T-helper 2 cell (primary cell): ENCODE measurements at regions not wholly inside any gene's neighbourhood (a gene's known extent, or its start where the extent isn't known, plus 50 kb on each side); places are given as distances from the start of the nearest gene placed in this dataset.
"Not testable (repeated sequence)": the region's sequence is repeated elsewhere in the genome, so short reads cannot be mapped to it uniquely, and the experiment has no call there.

Experiments used
- DNase-seq, 5 experiments: peaks; one replicate each; pipeline versions ENCODE4 v3.0.0 to v3.0.0-alpha.2; 2012 to 2022

- DNase-seq: not testable (repeated sequence)
Observed at GRCh38 chr2:95686056-95686825, 94.4 kb downstream of the TRIM43 start.

DNA sequence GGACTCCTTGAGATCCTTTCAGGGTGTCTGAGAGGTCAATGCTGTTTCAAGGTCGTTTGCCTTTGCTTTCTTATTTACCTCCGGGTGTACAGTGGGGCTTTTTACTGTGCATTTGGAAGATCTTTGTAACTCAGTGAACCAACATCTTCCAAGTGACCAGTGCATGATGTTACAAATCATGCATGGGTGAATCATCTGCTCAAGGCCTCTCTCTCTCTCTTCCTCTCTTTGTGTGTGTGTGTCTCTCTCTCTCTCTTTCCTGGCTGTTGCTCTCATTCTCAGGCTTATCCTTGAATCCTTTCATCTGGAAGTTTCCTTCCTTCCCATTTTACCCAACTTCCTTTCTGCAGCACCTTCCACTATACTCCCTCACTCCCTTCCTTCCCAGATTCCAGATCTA lies 96.1 kb downstream of the TRIM43 start:
- DNase-seq: not testable (repeated sequence)

DNA sequence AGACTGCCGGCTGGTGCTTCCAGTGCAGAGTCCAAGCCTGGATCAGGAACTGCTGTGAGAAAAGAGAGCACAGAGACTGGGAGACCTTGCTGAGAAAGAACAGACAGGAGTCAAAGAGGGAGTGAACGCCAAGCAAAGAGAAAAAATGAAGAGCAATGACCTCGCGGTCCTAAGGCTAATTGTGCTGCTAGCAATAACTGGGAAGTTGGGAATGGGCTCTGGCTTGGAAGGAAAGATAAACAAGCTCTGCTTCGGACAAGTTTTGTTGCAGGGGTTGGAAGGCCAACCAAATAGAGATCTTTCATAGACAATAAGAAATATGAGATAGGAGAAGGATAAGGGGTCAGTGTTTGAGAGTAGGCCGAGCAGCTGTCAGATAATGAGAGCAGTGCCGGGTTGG lies 99.4 kb downstream of the TRIM43 start:
- DNase-seq: not testable (repeated sequence)

- not testable (repeated sequence) for DNase-seq
Observed at GRCh38 chr2:95693071-95693846, 101.5 kb downstream of the TRIM43 start.

DNA sequence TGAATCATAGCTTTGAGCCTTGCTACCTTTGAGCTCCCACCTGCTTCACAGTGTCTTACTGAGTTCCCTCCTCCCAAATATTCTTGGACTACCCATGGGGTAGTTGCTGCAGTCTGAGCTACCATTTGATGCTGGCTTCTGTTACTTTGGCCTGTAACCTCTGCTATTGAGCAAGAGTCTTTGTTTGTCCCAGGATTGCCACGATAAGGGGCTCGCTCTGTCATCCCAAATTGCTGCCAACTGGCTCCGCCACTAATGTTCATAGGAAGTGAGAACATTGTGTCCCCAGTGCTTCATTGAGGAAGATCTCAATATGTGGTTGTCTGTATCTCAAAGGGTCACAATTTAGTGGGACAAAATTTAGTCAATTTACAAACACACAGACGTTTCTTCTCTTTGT lies 103.8 kb downstream of the TRIM43 start:
- DNase-seq: no peak

- no peak for DNase-seq
Observed at GRCh38 chr2:95698146-95698545, 106.3 kb downstream of the TRIM43 start.

- DNase-seq: not testable (repeated sequence)
Observed at GRCh38 chr2:95699201-95700184, 107.7 kb downstream of the TRIM43 start.

GRCh38 chr2:95700519-95700918 lies 108.7 kb downstream of the TRIM43 start:
- no peak for DNase-seq

- no peak for DNase-seq
Observed at GRCh38 chr2:95702471-95702870, 110.7 kb downstream of the TRIM43 start.

GRCh38 chr2:95707161-95707560 lies 115.4 kb downstream of the TRIM43 start:
- DNase-seq: not testable (repeated sequence)

GRCh38 chr2:95707837-95708236 lies 116.0 kb downstream of the TRIM43 start:
- DNase-seq: no peak

DNA sequence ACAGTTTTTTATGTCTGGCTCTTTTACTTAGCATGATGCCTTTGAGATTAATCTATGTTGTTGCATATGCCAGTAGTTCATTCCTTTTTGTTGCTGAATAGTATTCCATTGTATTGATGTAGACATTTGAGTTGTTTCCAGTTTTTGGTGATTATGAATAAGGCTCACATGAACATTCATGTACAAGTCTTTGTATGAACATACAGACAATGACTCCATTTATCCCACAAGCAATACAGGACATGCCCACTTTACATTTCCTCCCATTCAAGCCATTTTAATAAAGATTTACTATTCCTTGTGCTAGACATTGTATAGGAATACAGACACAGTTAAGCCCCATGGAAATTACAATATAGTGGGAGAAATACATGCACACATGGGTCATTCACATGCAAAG lies 118.0 kb downstream of the TRIM43 start:
- no peak for DNase-seq

DNA sequence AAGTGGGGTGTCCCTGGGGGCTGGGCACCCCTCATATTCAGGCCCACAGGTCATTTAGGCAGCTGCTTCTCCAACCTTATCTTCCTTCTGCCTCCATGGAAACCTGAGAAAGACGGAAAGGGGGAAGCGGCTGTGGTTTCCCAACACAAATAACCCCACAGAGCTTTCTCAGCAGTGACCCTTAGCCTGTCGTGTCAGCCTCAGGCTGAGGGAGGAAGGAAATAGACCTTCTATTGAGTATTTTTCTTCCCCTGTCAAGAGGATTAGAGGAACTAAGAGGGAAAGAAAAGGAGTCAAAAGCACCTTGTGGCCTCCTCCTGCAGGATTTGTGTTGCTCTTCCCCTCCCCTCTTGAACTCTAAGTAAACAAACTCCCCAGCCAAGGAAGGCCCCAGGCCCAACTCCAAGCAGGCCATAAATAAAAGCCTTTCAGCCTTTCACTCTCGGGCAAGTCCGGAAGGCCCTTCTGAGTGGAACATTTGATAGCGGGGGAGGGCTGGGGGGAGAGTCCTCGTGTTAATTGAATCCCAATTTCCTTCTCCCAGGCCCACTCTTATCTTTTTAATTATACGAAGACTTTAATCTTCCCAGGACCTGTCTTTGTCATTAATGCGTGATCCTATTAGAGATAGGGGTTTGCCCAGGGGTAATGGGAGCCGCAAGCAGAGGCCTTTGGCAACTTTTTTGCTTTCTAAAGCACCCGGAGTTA lies 121.8 kb downstream of the TRIM43 start:
- not testable (repeated sequence) for DNase-seq

DNA sequence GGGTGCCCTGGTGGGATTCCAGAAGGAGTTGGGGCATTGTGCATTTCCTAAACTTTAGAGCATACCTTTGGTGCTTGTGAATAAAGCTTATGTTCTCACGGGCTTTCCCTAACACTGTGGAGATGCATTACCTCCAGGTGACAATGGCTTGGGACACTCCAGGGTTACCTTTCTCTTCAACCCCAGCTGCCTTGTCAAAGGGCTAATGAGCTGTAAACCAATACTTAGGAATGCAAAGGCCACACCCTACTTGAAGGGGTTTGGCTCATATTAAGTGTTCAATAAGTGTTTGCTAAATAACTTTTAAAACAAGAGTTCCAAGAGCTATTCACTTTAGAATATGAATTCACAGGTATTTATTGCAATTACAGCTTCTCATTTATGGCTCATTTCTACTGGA lies 122.6 kb downstream of the TRIM43 start:
- DNase-seq: not testable (repeated sequence)

DNA sequence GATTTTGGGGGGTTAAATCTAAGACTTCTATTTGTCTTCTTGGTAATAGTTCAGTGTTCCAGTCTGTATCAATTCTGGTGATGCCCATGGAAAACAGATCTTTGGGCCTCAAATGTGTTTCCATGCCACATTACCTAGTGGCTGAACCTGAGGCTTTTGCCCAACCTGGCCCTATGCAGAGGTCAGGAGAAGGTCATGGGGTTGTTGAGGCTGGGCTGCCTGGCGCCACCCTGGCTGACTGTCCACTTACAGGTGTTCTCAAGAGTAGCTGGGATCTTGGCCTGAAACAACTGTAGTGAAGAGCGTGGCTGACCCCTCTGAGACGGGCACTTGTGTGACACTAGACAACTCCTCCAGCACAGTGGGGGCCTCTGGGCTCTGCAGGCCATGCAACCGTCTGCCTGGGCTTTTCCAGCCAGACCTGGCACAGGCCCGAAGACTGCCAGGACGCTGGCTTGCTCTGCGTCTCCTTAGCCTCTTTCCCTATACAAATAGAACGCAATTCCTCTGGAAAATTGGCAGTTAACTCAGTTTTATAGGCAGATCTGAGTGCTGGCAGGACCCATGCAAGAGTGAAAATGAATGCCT lies 127.8 kb downstream of the TRIM43 start:
- DNase-seq: no peak

- DNase-seq: no peak
Observed at GRCh38 chr2:95721726-95722125, 129.9 kb downstream of the TRIM43 start.

DNA sequence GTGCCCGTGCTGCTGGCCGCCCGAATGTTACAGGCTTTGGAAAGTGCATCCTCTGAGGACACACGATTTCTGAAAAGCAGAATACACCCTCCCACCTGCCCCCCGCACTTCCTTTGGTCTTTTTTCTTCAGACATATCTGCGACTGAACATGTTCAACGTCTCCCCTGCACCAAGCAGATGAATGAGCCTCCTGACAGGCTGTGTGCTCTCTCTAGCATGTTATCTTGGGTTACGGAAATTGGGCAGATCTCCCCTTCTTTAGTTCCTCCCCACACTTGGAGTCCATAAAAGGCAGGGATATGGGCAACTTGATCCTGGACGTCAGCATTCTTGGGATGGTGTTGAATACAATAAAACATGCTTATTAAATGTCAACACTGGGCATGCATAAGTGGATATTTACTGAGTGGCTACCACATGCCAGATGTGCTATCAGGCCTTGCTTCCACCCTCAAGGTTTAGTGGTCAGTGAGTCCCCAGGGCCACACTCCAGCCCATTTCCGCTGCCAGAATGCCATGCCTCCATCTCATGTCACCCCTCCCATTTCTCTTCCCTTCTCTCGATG lies 130.4 kb downstream of the TRIM43 start:
- no peak for DNase-seq

DNA sequence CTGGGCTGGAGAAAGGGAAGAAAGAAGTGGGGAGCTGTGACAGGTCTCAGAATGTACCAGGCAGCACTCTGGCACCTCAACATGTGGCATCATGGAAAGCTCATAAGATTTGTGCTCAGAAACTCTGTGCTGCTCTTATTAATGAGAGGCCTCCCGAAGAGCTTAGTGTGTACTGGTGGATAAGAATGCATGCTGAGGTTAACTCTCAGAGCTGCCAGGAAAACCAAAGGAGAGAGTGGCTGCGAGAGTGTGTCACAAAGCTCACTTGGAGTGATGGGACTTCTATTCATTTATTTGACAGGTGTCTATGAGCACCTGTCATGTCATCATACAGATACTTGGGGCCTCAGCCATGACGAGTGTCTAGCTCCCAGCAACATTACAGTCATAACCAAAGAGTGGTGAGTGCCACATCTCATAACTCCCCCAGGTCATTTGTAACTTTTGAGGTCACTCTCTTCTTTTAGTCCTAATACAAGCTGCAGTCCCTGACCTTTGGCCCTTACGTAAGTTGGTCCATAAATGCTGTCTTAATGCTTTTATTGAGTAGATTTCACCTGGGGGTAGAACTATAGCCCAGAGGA lies 131.9 kb downstream of the TRIM43 start:
- not testable (repeated sequence) for DNase-seq

DNA sequence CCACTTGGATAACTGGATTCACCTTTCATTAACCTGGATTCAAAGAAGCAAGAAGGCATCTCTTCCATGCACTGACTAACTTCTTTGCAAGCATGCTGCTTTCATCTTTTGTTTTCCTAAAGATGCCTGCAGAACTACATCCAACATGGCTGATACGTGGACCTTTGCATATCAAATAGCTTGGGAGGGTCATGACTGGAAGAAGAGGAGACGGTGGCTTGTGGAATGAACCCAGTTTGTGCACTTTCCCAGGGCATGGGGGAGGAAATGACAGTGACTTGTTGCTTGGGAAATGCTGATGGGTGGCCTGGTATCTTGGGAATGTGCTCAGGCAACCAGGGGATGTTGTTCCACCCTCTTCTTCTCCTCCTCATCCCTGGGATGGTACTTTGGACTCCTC lies 133.4 kb downstream of the TRIM43 start:
- DNase-seq: not testable (repeated sequence)

DNA sequence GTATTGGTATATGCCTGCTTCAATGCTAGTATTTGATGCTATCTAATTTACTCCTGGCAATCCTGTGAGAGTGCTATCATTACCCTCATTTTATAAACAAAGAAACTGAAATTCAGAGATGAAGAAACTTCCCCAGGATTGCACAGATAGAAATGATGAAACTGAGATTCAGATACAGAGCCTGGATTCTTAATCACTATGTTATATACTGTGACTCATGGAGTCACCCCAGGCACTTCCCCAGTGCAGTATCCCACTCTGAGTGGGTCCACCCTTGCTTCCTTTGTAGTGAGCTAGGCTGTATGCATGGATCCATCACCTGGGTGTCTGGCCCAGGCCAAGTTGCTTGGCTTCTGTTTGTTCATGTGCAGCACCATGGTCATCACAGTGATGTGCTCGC lies 133.9 kb downstream of the TRIM43 start:
- DNase-seq: not testable (repeated sequence)

GRCh38 chr2:95727420-95727819 lies 135.6 kb downstream of the TRIM43 start:
- DNase-seq: not testable (repeated sequence)
